Prostate gland (tissue), 2 donors: ENCODE measurements at regions not wholly inside any gene's neighbourhood (a gene's known extent, or its start where the extent isn't known, plus 50 kb on each side); places are given as distances from the start of the nearest gene placed in this dataset.

Experiments used
- CTCF ChIP-seq, 4 experiments: fragments of 200-600 bp in 2 of 4; fragments of 450-650 bp in 2 of 4; sonication (generic) in 2 of 4; IDR thresholded peaks; 1 replicate in 3 of 4; 2 replicates in 1 of 4; pipeline ENCODE4 v1.5.1; 2016 to 2019; ENCODE audit warnings: antibody characterized with exemption in 4 of 4, mild to moderate bottlenecking in 2 of 4, moderate library complexity in 2 of 4
- POLR2A ChIP-seq: fragments of 450-650 bp; IDR thresholded peaks from one replicate; pipeline ENCODE4 v1.6.1; 2016; ENCODE audit warnings: antibody characterized with exemption, mild to moderate bottlenecking

GRCh38 chr10:7054915-7055314 is 355.9 kb downstream of the SFMBT2 start:
- TF ChIP-seq CTCF (IDR thresholded peaks at IDR 0.05): peak in 3 of 4 experiments; percentile 15 to 30 (median 28)
- TF ChIP-seq POLR2A: no peak
